Fibroblast of the aortic adventitia (primary cell): ENCODE measurements at regions not wholly inside any gene's neighbourhood (a gene's known extent, or its start where the extent isn't known, plus 50 kb on each side); places are given as distances from the start of the nearest gene placed in this dataset.

Source experiments
- DNase-seq: peaks from one replicate; pipeline ENCODE4 v3.0.0-alpha.2; 2010; ENCODE audit warnings: low read depth
- H3K4me3 ChIP-seq: 2 replicates; pipeline ENCODE4 v1.5.1; 2011; ENCODE audit warnings: low read depth, mild to moderate bottlenecking, control low read depth, low read length, moderate library complexity
- CTCF ChIP-seq: IDR thresholded peaks from 2 replicates; pipeline ENCODE4 v1.5.1; 2011; ENCODE audit warnings: mild to moderate bottlenecking, low read length, control low read depth, inconsistent platforms; ENCODE audit not compliant: insufficient read depth

- DNase-seq: no peak
- TF ChIP-seq CTCF: no peak
- no peak overlapping the region for H3K4me3 ChIP-seq
These were observed 325.1 kb downstream of the SPATA31D1 start for GRCh38 chr9:82313697-82314096.

- TF ChIP-seq CTCF: no peak
- DNase-seq: peak; percentile 58
- H3K4me3 ChIP-seq: no peak overlapping the region
These were observed 332.0 kb downstream of the SPATA31D1 start for GRCh38 chr9:82320566-82320965.

GRCh38 chr9:82325907-82326306 lies 337.3 kb downstream of the SPATA31D1 start:
- no peak for TF ChIP-seq CTCF
- DNase-seq: no peak
- H3K4me3 ChIP-seq: no peak overlapping the region

GRCh38 chr9:82327641-82328040 lies 339.1 kb downstream of the SPATA31D1 start:
- DNase-seq: no peak
- no peak for TF ChIP-seq CTCF
- H3K4me3 ChIP-seq: no peak overlapping the region

- TF ChIP-seq CTCF: no peak
- peak; percentile 17 for DNase-seq
- H3K4me3 ChIP-seq: no peak overlapping the region
These were observed 342.5 kb downstream of the SPATA31D1 start for GRCh38 chr9:82331079-82331478.

GRCh38 chr9:82332018-82332773 lies 343.6 kb downstream of the SPATA31D1 start:
- H3K4me3 ChIP-seq: no peak overlapping the region
- DNase-seq: peak; percentile 93
- TF ChIP-seq CTCF: no peak

GRCh38 chr9:82332774-82333152 lies 344.2 kb downstream of the SPATA31D1 start:
- TF ChIP-seq CTCF: no peak

More at GRCh38 chr9:82332774-82333152, 344.2 kb downstream of the SPATA31D1 start:
- no peak overlapping the region for H3K4me3 ChIP-seq
- no peak for DNase-seq
